Lower lobe of right lung (tissue), 2 donors: ENCODE measurements at regions not wholly inside any gene's neighbourhood (a gene's known extent, or its start where the extent isn't known, plus 50 kb on each side); places are given as distances from the start of the nearest gene placed in this dataset.

Source experiments
- ATAC-seq, 2 donors: fragments of 200-7000 bp; cut with Tn5 transposase; one replicate each; pipeline ENCODE4 v1.9.1; 2020 to 2022; ENCODE audit warnings: mild to moderate bottlenecking in 2 of 2, moderate library complexity in 2 of 2
- DNase-seq: peaks from one replicate; pipeline ENCODE4 v3.0.0-alpha.2; 2020
- H3K27ac ChIP-seq: fragments of 200-600 bp; one replicate; pipeline ENCODE4 v1.8.0; 2022
- H3K27me3 ChIP-seq: fragments of 200-600 bp; one replicate; pipeline ENCODE4 v1.8.0; 2022; ENCODE audit warnings: low read depth
- H3K36me3 ChIP-seq: fragments of 200-600 bp; one replicate; pipeline ENCODE4 v1.8.0; 2022; ENCODE audit warnings: mild to moderate bottlenecking
- H3K4me1 ChIP-seq: fragments of 200-600 bp; one replicate; pipeline ENCODE4 v1.8.0; 2022
- H3K4me3 ChIP-seq: fragments of 200-600 bp; one replicate; pipeline ENCODE4 v1.8.0; 2022; ENCODE audit warnings: mild to moderate bottlenecking
- H3K9me3 ChIP-seq: fragments of 200-600 bp; one replicate; pipeline ENCODE4 v1.8.0; 2022
- intact Hi-C: fragments of 100-400 bp; cut with DNase I; formaldehyde crosslinking; loops from one replicate; pipeline ENCODE4 v1.11.0; 2022
- TF ChIP-seq, protein P1 (sequence below): fragments of 200-600 bp; IDR thresholded peaks from one replicate; pipeline ENCODE4 v1.8.0; 2022; ENCODE audit warnings: antibody characterized with exemption, mild to moderate bottlenecking
- donor health status: DM: no; HTN: yes; CAD: no; lungs with severe emphysema.

DNA sequence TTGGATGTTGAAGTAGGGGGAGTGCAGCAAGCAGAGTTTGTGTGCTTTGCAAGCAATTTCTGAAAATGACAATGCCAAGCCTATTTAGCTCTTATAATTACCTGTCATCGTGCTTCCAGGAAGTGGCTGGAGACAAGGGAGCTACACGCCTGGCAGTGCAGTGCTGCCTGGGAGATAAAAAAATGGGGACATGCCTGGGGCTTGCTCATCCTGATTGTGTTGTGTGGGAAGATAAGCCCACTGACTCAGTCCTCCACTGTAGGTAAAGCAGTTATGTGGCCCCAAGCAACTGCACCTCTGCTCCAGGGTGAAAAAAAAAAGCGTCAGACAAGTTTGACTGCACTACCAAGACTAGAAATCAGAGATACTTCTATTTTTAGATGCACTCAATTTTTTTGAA is 396.9 kb upstream of the NXPH2 start:
- no peaks in the 10 kb centered on the region for H3K9me3 ChIP-seq
- no peaks in the 10 kb centered on the region for H3K36me3 ChIP-seq
- no peak overlapping the region for H3K4me3 ChIP-seq
- intact Hi-C loops = no loop called here
- no peaks in the 10 kb centered on the region for H3K27me3 ChIP-seq
- ATAC-seq (no peak), DNase-seq (no peak)
- H3K4me1 ChIP-seq = no peaks in the 10 kb centered on the region
- TF ChIP-seq, protein P1, sequence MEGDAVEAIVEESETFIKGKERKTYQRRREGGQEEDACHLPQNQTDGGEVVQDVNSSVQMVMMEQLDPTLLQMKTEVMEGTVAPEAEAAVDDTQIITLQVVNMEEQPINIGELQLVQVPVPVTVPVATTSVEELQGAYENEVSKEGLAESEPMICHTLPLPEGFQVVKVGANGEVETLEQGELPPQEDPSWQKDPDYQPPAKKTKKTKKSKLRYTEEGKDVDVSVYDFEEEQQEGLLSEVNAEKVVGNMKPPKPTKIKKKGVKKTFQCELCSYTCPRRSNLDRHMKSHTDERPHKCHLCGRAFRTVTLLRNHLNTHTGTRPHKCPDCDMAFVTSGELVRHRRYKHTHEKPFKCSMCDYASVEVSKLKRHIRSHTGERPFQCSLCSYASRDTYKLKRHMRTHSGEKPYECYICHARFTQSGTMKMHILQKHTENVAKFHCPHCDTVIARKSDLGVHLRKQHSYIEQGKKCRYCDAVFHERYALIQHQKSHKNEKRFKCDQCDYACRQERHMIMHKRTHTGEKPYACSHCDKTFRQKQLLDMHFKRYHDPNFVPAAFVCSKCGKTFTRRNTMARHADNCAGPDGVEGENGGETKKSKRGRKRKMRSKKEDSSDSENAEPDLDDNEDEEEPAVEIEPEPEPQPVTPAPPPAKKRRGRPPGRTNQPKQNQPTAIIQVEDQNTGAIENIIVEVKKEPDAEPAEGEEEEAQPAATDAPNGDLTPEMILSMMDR = no peak
- H3K27ac ChIP-seq = no peak overlapping the region

DNA sequence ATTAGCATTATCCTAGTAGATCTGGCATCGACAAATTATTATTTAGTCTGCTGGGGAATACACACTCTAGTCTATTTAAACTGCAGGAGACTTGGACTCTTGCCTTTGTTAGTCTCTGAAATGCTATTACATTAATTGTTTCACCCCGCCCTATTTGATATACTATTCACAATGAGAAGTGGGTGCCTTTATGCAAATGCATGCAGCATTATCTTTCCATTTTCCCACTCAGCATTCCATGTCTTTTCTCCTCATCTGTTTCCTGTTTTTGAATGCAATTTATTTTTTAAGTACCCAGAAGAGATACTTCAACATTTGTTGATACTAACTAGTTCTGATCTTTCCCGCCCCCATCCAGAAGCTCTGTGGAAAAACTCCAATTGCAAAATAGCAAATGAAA is 395.3 kb upstream of the NXPH2 start:
- no peaks in the 10 kb centered on the region for H3K4me1 ChIP-seq
- ATAC-seq (no peak), DNase-seq (no peak)
- no peak overlapping the region for H3K27ac ChIP-seq
- intact Hi-C loops = no loop called here
- H3K27me3 ChIP-seq = no peaks in the 10 kb centered on the region
- no peaks in the 10 kb centered on the region for H3K9me3 ChIP-seq
- H3K4me3 ChIP-seq = no peak overlapping the region
- TF ChIP-seq, protein P1 = no peak
- H3K36me3 ChIP-seq = no peaks in the 10 kb centered on the region

DNA sequence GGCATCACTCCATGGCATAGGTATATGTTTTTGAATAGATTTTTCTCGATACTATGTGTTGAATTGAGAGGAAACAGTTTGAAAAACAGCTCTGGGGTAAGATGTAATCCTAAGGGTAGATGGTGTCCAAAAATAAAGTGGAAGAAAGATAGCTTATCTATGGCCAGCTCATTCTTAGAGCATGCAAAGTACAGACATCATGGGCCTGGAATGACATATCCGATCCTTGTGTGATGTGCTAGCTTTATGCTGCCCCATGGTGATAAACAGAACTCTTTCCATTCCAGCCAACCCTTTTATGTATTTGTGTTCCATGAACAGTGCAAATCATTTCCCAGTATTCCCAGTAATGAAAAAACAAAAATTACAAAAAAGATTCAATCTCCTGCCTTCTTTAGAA is 390.2 kb upstream of the NXPH2 start:
- intact Hi-C loops = no loop called here

DNA sequence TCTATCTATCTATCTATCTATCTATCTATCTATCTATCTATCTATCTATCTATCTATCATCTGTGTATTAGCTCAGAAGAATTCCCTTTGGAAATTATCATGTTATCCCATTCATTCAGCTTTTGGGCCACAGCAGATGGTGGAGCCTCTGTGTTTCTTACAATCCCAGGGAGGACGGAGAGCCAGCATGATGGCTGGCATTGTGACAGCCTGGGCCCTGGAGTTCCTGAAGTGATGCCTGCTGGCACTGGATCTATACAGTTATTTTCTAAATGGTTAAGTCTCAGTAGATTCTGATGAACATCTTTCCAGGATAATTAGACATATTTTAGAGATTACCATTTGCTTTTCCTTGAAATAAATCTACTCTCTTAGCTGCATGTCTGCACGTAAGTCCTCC is 385.4 kb upstream of the NXPH2 start:
- H3K27me3 ChIP-seq = no peaks in the 10 kb centered on the region
- ATAC-seq = no peak
- no peak overlapping the region for H3K4me3 ChIP-seq
- no peak for DNase-seq
- H3K36me3 ChIP-seq = no peaks in the 10 kb centered on the region
- intact Hi-C loops = no loop called here
- TF ChIP-seq, protein P1 = no peak
- no peaks in the 10 kb centered on the region for H3K4me1 ChIP-seq
- H3K27ac ChIP-seq = no peak overlapping the region
- no peaks in the 10 kb centered on the region for H3K9me3 ChIP-seq

More for the DNA sequence above, 390.2 kb upstream of the NXPH2 start:
- no peak overlapping the region for H3K27ac ChIP-seq
- H3K36me3 ChIP-seq = no peaks in the 10 kb centered on the region
- no peaks in the 10 kb centered on the region for H3K9me3 ChIP-seq
- no peak overlapping the region for H3K4me3 ChIP-seq
- DNase-seq (no peak), ATAC-seq (no peak)
- H3K4me1 ChIP-seq = no peaks in the 10 kb centered on the region
- H3K27me3 ChIP-seq = no peaks in the 10 kb centered on the region
- TF ChIP-seq, protein P1 = no peak

DNA sequence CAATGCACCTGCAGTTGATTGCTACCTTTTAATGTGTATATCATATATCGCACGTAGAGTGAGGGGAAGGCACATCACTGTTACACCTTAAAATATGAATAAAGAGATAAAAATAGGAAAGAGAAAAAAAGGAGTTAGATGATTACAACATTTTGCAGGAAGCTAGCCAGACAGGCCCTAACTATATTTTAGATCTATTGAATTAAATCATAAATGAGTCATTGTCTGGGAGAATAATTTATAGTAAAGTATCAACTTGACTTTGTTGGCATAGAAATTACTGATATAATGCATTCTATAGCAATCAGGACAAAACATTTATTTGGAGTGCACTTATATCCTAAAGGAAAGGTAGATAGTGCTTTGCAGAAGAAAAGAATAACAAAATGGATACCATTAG is 384.9 kb upstream of the NXPH2 start:
- H3K4me3 ChIP-seq = no peak overlapping the region
- DNase-seq (no peak), ATAC-seq (no peak)
- H3K27ac ChIP-seq = no peak overlapping the region
- H3K36me3 ChIP-seq = no peaks in the 10 kb centered on the region
- H3K9me3 ChIP-seq = no peaks in the 10 kb centered on the region
- no peaks in the 10 kb centered on the region for H3K4me1 ChIP-seq
- TF ChIP-seq, protein P1 = no peak
- no peaks in the 10 kb centered on the region for H3K27me3 ChIP-seq
- intact Hi-C loops = no loop called here

DNA sequence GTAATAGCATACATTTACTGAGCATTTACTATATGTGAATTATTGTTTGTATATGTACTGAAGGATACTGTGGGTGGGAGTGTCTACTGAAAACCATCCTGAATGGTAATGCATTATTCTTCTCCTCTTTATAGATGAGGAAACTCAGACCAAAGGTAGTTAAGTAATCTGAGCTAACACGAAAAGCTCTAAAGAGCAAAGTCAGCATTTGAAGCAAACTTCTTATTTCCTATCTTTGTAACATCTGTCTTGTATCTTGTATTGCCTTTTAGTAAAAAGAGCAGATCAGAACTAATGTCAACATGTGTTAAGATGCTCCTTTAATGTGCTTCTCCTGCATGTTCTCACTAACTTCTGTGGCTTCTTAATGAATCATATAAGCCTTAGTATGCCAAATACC is 382.8 kb upstream of the NXPH2 start:
- no peaks in the 10 kb centered on the region for H3K4me1 ChIP-seq
- H3K4me3 ChIP-seq = no peak overlapping the region
- no peaks in the 10 kb centered on the region for H3K36me3 ChIP-seq
- TF ChIP-seq, protein P1 = no peak
- intact Hi-C loops = no loop called here
- ATAC-seq = no peak
- no peaks in the 10 kb centered on the region for H3K27me3 ChIP-seq
- H3K9me3 ChIP-seq = no peaks in the 10 kb centered on the region
- H3K27ac ChIP-seq = no peak overlapping the region
- DNase-seq = no peak
